OCI-LY1 (cell line): ENCODE measurements at regions not wholly inside any gene's neighbourhood (a gene's known extent, or its start where the extent isn't known, plus 50 kb on each side); places are given as distances from the start of the nearest gene placed in this dataset.

ENCODE experiments used
- CTCF ChIP-seq: fragments of 200-600 bp; sonication (generic), shearing (Covaris generic); IDR thresholded peaks from 2 replicates; pipeline ENCODE4 v1.5.1; 2017; ENCODE audit warnings: mild to moderate bottlenecking, antibody characterized with exemption, low read length, moderate library complexity, mixed read lengths
- EZH2 ChIP-seq: fragments of 200-600 bp; sonication (generic), shearing (Covaris generic); IDR thresholded peaks from 2 replicates; pipeline ENCODE4 v1.8.0; 2017; ENCODE audit warnings: borderline replicate concordance, mixed run types, mild to moderate bottlenecking, antibody characterized with exemption, low read length, moderate library complexity, mixed read lengths

GRCh38 chr7:25658375-25658774, 430.1 kb upstream of the NPVF start:
- TF ChIP-seq CTCF (no peak), EZH2 (no peak)
